Ectodermal cell (in vitro differentiated cells): ENCODE measurements at regions not wholly inside any gene's neighbourhood (a gene's known extent, or its start where the extent isn't known, plus 50 kb on each side); places are given as distances from the start of the nearest gene placed in this dataset.

Experiments used
- H3K27ac ChIP-seq: 2 replicates; pipeline ENCODE4 v1.7.0; 2013; ENCODE audit warnings: mild to moderate bottlenecking, low read depth, low read length; ENCODE audit not compliant: insufficient read depth, poor library complexity, severe bottlenecking
- H3K27me3 ChIP-seq: 2 replicates; pipeline ENCODE4 v1.7.0; 2013; ENCODE audit warnings: mild to moderate bottlenecking, low read length; ENCODE audit not compliant: insufficient read depth, control insufficient read depth, poor library complexity, severe bottlenecking
- H3K36me3 ChIP-seq: one replicate; pipeline ENCODE4 v1.7.0; 2013; ENCODE audit warnings: low read length; ENCODE audit not compliant: control insufficient read depth, insufficient read depth
- H3K4me1 ChIP-seq: one replicate; pipeline ENCODE4 v1.7.0; 2013; ENCODE audit warnings: low read length; ENCODE audit not compliant: control insufficient read depth, insufficient read depth
- H3K4me3 ChIP-seq: 2 replicates; pipeline ENCODE4 v1.7.0; 2013; ENCODE audit warnings: low read depth, low read length, control low read depth; ENCODE audit not compliant: insufficient read depth
- H3K9me3 ChIP-seq: 2 replicates; pipeline ENCODE4 v1.7.0; 2013; ENCODE audit warnings: mild to moderate bottlenecking, low read length, moderate library complexity; ENCODE audit not compliant: control insufficient read depth
- WGBS, 2 experiments: methylation state at CpG; one replicate each; pipeline ENCODE4 v1.1.7; 2013; ENCODE audit warnings: missing lambda C conversion rate in 2 of 2; 5-methylcytosine and 5-hydroxymethylcytosine counted together

- Histone ChIP-seq H3K27me3 (no peaks in the 10 kb centered on the region), H3K27ac (no peak overlapping the region), H3K4me3 (no peak overlapping the region), H3K4me1 (peaks cover 5% of the 10 kb centered on the region), H3K36me3 (no peaks in the 10 kb centered on the region), H3K9me3 (no peaks in the 10 kb centered on the region)
Observed at GRCh38 chr13:79792716-79793115, 311.8 kb downstream of the NDFIP2 start.

GRCh38 chr13:79791471-79792042 lies 310.6 kb downstream of the NDFIP2 start:
- no peaks in the 10 kb centered on the region for H3K9me3 ChIP-seq
- H3K27me3 ChIP-seq = no peaks in the 10 kb centered on the region
- WGBS, 2 experiments = 86 to 99% methylated on average over 2 of the region's 2 CpGs
- H3K27ac ChIP-seq = no peak overlapping the region
- H3K4me1 ChIP-seq = peaks cover 5% of the 10 kb centered on the region
- no peaks in the 10 kb centered on the region for H3K36me3 ChIP-seq
- no peak overlapping the region for H3K4me3 ChIP-seq

GRCh38 chr13:79786176-79786575 lies 305.2 kb downstream of the NDFIP2 start:
- Histone ChIP-seq H3K4me1 (peaks cover 18% of the 10 kb centered on the region), H3K36me3 (no peaks in the 10 kb centered on the region), H3K27me3 (peaks cover 14% of the 10 kb centered on the region), H3K27ac (no peak overlapping the region), H3K9me3 (no peaks in the 10 kb centered on the region), H3K4me3 (no peak overlapping the region)
- 89 to 97% methylated on average over 3 of the region's 4 CpGs for WGBS, 2 experiments

- no peaks in the 10 kb centered on the region for H3K36me3 ChIP-seq
- H3K27me3 ChIP-seq = peaks cover 24% of the 10 kb centered on the region
- H3K4me1 ChIP-seq = peaks cover 25% of the 10 kb centered on the region
- WGBS, 2 experiments = 20 to 24% methylated on average over 14 of the region's 14 CpGs
- H3K27ac ChIP-seq = peak overlapping the region; percentile 91
- H3K9me3 ChIP-seq = no peaks in the 10 kb centered on the region
- no peak overlapping the region for H3K4me3 ChIP-seq
Observed at GRCh38 chr13:79782541-79783205, 301.7 kb downstream of the NDFIP2 start.

- WGBS, 2 experiments = 87 to 100% methylated on average over 1 to 4 of the region's 5 CpGs
- Histone ChIP-seq H3K27me3 (peaks cover 24% of the 10 kb centered on the region), H3K4me1 (peaks cover 25% of the 10 kb centered on the region), H3K36me3 (no peaks in the 10 kb centered on the region), H3K27ac (peak overlapping the region; percentile 91), H3K4me3 (no peak overlapping the region), H3K9me3 (no peaks in the 10 kb centered on the region)
Observed at GRCh38 chr13:79781829-79782540, 301.0 kb downstream of the NDFIP2 start.

- H3K4me3 ChIP-seq = no peak overlapping the region
- H3K9me3 ChIP-seq = no peaks in the 10 kb centered on the region
- no peak overlapping the region for H3K27ac ChIP-seq
- H3K4me1 ChIP-seq = peaks cover 25% of the 10 kb centered on the region
- peaks cover 24% of the 10 kb centered on the region for H3K27me3 ChIP-seq
- 91 to 94% methylated on average over 3 of the region's 3 CpGs for WGBS, 2 experiments
- no peaks in the 10 kb centered on the region for H3K36me3 ChIP-seq
Observed at GRCh38 chr13:79780240-79780639, 299.3 kb downstream of the NDFIP2 start.

GRCh38 chr13:79779761-79780160 lies 298.8 kb downstream of the NDFIP2 start:
- Histone ChIP-seq H3K9me3 (no peaks in the 10 kb centered on the region), H3K4me3 (no peak overlapping the region), H3K4me1 (peaks cover 25% of the 10 kb centered on the region), H3K27me3 (peaks cover 24% of the 10 kb centered on the region), H3K27ac (no peak overlapping the region), H3K36me3 (no peaks in the 10 kb centered on the region)
- WGBS, 2 experiments = 44 to 59% methylated on average over 1 of the region's 1 CpG

- Histone ChIP-seq H3K27me3 (peaks cover 21% of the 10 kb centered on the region), H3K27ac (no peak overlapping the region), H3K9me3 (no peaks in the 10 kb centered on the region), H3K36me3 (no peaks in the 10 kb centered on the region), H3K4me3 (no peak overlapping the region), H3K4me1 (peaks cover 25% of the 10 kb centered on the region)
- WGBS, 2 experiments = 92 to 96% methylated on average over 4 of the region's 4 CpGs
Observed at GRCh38 chr13:79778741-79779460, 297.9 kb downstream of the NDFIP2 start.

- Histone ChIP-seq H3K27ac (no peak overlapping the region), H3K4me3 (no peak overlapping the region), H3K27me3 (peaks cover 18% of the 10 kb centered on the region), H3K9me3 (no peaks in the 10 kb centered on the region), H3K4me1 (peaks cover 16% of the 10 kb centered on the region), H3K36me3 (no peaks in the 10 kb centered on the region)
- whole genome bisulfite sequencing, 2 experiments = 95 to 98% methylated on average over 1 to 2 of the region's 2 CpGs
Observed at GRCh38 chr13:79777504-79777903, 296.5 kb downstream of the NDFIP2 start.
